ENCODE measurements at regions not wholly inside any gene's neighbourhood (a gene's known extent, or its start where the extent isn't known, plus 50 kb on each side); places are given as distances from the start of the nearest gene placed in this dataset.

GRCh38 chr2:180358458-180358857 is 351.4 kb upstream of the CWC22 start:
- Histone ChIP-seq H2BK120ac (ENCODE audit: low read depth, low read length, poor library complexity, severe bottlenecking) (no peak overlapping the region), H3K27me3 (ENCODE audit: insufficient read depth, low read length) (no peaks in the 10 kb centered on the region), H3K79me1 (ENCODE audit: insufficient read depth, low read depth, low read length, poor library complexity, severe bottlenecking) (no peaks in the 10 kb centered on the region), H3T11ph (ENCODE audit: low read length) (no peak overlapping the region), H3K23ac (ENCODE audit: insufficient read length, low read depth, low read length) (no peak overlapping the region), H3K79me2 (ENCODE audit: insufficient read depth, low read length) (no peaks in the 10 kb centered on the region), H2BK12ac (ENCODE audit: insufficient read length, low read depth, low read length) (no peak overlapping the region), H2BK20ac (ENCODE audit: low read depth, low read length, poor library complexity, severe bottlenecking) (no peak overlapping the region), H3K56ac (ENCODE audit: insufficient read length, low read depth, low read length) (no peak overlapping the region), H3K4ac (ENCODE audit: low read depth, low read length) (no peak overlapping the region), H4K91ac (ENCODE audit: insufficient read length, low read depth, low read length) (no peak overlapping the region), H2AFZ (ENCODE audit: low read length) (no peak overlapping the region), H4K5ac (ENCODE audit: insufficient read length, low read depth, low read length) (no peak overlapping the region), H3K14ac (ENCODE audit: insufficient read depth, low read length) (no peak overlapping the region; the same call in 1 of the 2 replicates), H3K23me2 (ENCODE audit: insufficient read length, low read depth, low read length, poor library complexity, severe bottlenecking) (no peaks in the 10 kb centered on the region), H4K20me1 (ENCODE audit: control insufficient read depth, insufficient read depth, insufficient read length) (no peaks in the 10 kb centered on the region), H2BK15ac (ENCODE audit: low read depth, low read length) (no peak overlapping the region), H3K4me1 (ENCODE audit: insufficient read depth, low read length) (no peaks in the 10 kb centered on the region), H2BK5ac (ENCODE audit: insufficient read length, low read length) (no peak overlapping the region), H3K27ac (ENCODE audit: insufficient read length, low read depth, low read length) (no peak overlapping the region), H2AK5ac (ENCODE audit: insufficient read length, low read length) (no peak overlapping the region), H3K18ac (ENCODE audit: insufficient read length, low read depth, low read length) (no peak overlapping the region), H3K4me2 (ENCODE audit: insufficient read depth, insufficient read length, low read length) (no peak overlapping the region), H4K8ac (replicated peaks; ENCODE audit: insufficient read length, low read depth, low read length) (no peak overlapping the region), H3K9ac (ENCODE audit: extremely low read depth, insufficient read length, low read length) (no peak overlapping the region), H3K9me3 (ENCODE audit: control insufficient read depth, low read depth, low read length) (no peaks in the 10 kb centered on the region)
- no peak overlapping the region for H3K4me3 Mint-ChIP-seq
- no peak overlapping the region for H3K27ac Mint-ChIP-seq
- no peaks in the 10 kb centered on the region for H3K27me3 Mint-ChIP-seq (ENCODE audit: low read depth)
- DNase-seq, result no peak
- TF ChIP-seq CTCF (conservative IDR thresholded peaks at IDR 0.05), result peak; percentile 29; the same call in 1 of the 3 replicates
- H3K36me3 Mint-ChIP-seq (ENCODE audit: insufficient read depth in 1 of 3, low read depth in 3 of 3), result no peaks in the 10 kb centered on the region; a peak in 1 of 7 replicates
- H3K9me3 Mint-ChIP-seq, result no peaks in the 10 kb centered on the region
- WGBS (ENCODE audit: extremely low coverage, insufficient read length, low lambda C conversion rate), result no CpG with 5 or more reads among the region's 2 CpGs
- peaks cover 6% of the 10 kb centered on the region in 2 experiments; a peak in 3 of 4 replicates for H3K4me1 Mint-ChIP-seq

All from H9 (cell line).